Left renal pelvis (tissue), 4 donors: ENCODE measurements at regions not wholly inside any gene's neighbourhood (a gene's known extent, or its start where the extent isn't known, plus 50 kb on each side); places are given as distances from the start of the nearest gene placed in this dataset.

Experiments used
- DNase-seq, 4 donors: peaks; one replicate each; pipeline ENCODE4 v3.0.0-alpha.2; 2013; ENCODE audit warnings: low read depth in 4 of 4, low spot score in 3 of 4

DNA sequence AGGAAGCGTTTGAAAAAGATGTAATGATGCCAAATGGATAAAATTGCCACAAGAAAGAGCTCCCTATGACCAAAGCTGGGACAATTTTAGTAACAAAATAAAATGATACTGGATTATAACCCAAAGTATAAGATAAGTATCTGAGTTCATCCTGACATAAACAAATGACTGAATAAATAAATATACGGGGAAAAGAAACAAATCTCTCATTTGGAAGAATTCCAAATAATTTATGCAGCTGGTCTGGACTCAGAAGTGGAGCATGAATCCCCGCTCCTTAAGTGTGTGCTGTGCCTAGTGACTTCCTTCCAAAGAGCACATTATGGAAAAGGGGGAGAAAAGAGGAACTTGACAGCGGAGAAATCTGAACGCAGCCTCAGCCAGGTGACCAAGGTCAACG lies 186.2 kb downstream of the RAMP3 start:
- no peak for DNase-seq

DNA sequence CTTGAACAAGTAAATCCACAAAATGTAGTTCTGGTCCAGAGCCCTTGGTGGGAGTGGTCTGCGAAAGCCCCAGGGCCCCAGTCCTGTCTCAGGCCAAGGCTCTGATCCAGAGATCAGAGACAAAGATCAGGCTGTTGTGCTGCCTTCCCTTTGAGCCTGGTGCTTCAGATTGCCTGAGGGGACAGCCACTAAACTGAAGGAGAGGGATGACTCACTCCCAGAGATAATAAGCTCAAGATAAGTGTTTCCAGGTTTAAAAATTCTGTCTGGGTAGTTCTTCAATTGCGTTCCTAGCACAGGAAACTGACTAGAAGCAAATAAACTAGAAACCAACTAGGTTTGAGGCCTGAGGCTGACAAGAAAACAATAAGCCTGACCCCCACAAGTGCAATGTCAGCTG lies 190.2 kb downstream of the RAMP3 start:
- DNase-seq: no peak

DNA sequence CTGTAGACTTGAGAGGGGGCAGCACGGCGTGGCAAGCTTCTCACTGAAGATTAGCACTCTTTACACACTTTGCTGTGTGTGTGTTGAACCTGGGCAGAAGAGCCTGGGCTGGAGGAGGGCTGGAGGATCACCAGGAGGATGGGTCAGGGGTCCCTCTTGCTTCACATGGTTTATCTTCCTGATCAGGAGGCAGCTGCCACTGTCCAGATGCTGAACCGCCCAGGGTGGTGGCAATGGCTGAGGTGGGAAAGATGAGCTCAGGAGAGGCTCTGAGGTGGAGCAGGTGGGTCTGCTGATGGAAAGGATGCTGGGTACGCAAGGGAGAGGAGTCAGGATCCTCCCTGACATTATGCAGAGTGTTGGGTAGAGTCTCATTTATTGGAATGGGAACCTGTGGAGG lies 191.5 kb downstream of the RAMP3 start:
- DNase-seq: no peak

DNA sequence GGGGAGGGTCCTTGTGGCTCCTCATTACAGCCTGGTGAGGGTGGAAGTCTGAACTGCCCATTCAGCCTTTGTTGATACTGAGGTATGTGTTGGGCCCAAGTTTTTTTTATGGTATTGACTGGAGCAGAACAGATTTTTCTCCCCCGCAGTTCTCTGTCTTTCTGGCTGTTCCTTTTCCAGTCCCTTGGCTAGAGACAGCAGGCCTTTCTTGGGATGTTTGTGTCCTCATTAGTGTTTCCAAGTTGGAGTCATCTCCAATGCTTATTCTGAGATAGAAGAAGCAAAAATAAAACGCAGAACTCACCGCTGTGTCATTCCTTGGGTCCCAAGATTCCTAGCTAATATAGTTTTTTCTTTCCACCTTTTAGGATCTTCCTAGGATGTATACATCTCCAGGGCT lies 193.3 kb downstream of the RAMP3 start:
- DNase-seq: no peak

DNA sequence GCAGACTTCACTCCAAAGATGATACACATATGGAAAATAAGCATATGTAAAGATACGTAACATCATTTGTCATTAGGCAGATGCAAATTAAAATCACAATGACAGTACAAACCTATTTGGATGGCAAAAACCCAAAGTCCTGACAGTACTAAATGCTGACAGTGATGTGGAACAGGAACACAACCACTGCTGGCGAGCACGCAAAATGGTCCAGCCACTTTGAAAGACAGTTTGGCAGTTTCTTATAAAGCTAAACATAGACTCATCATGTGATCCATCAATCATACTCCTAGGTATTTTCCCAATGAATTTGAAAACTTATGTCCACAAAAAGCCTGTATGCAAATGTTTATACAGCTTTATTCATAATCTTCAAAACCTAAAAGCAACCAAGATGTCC lies 200.7 kb downstream of the RAMP3 start:
- DNase-seq: no peak

DNA sequence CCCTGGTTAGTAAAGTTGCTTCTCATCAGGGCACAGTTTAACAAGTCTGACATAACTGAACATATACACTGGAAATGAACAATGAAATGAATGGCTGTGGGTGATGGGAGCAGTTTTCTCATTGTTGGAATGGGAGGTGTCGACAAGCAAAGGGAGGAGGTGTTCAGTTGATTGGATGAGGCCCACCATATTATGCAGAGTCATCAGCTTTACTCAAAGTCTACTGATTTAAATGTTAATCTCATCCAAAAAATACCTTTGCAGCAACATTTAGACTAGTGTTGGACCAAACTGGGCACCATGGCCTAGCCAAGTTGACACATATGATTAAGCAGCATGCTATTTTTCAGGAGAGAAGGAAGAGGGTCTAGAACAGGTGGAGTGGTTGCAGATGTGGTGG lies 201.7 kb downstream of the RAMP3 start:
- DNase-seq: no peak

DNA sequence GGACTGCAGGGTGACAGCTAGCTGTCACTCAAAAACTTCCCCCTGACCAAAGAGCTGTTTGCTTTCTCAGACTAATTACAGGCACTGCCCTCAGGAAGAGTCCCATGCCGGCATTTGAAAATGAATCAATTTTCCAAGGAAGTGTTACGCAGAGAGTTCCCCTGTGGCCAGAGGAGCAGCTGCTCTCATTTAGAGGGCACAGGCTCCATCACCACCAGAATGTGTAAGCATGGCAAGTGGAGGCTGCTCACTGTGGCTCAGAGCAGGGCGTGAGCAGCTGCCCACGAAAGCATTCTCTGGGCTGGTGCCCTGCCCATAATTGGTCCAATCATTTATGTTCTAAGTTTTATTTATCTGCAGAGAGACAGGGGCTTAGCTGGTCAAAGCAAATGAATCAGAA lies 202.2 kb downstream of the RAMP3 start:
- no peak for DNase-seq

DNA sequence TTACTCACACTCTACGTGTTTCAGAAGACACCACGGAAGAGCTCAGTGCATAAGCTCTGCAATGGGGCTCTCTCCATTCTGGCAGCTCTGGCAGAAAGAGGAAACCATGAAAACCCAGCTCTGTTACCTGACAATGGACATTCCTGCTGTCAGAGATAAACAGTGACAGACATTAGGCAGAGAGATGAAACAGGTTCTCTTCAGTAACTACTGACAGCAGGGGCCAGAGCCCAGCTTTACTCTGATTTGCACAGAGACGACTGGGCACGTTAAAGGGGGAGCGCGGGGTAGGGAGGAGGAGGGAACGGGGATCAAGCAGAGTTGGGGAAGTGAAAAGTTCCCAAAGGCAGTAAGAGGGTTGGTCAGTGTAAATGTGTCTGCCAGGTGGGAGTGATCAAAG lies 206.1 kb downstream of the RAMP3 start:
- no peak for DNase-seq

DNA sequence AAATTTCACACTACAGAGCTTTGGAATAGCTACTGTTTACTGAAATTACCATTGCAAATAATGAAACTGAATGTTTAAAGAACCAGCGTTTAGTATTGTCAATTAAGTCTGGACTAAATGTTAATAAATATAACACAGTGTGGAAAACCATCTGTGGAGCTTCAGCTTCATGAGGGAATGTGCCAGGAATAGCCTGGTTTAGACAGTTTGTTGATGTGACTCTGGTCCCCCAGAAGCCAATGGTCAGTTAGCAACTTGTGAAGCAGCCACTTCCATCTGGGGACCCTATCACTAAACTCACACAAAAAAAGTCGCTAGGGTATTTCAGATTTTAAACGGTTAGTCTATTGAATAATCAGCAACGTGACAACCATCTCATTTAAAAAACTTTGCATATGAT lies 207.8 kb downstream of the RAMP3 start:
- no peak for DNase-seq

DNA sequence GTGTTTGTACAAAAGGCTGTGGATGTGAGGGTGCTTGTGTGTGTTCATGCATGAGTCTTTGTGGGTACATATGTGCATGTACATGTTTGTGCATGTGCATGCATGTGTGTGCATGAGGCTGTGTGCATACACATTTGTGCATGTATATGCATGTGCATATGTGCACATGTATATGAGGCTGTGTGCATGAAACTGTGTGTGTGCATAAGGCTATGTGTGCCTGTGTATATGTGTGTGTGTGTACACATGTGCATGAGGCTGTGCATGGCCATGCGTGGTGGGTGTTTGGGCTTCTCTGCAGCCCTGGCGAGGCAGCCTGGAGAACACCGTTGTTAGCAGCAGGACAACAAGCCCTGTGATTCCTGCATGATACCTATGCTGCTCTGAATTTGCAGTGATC lies 207.7 kb upstream of the ADCY1 start:
- DNase-seq: no peak

DNA sequence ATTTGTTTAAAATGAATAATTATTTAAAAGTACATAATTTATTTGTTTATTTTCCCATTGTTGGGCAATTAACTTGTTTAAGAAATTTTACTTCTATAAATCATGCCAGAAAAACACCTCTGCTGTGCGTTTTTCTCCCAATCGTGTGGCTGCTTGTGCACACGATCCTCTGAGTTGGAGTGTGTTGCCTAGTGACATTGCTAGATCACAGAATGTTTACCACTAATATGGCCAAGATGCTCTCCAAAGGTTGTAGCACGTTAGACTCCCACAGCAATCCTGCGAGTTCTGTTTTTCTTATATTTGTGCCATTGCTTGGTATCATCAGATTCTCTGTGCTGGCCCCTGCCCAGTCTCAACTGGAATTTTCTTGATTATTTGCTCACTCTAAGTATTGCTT lies 207.1 kb upstream of the ADCY1 start:
- no peak for DNase-seq

DNA sequence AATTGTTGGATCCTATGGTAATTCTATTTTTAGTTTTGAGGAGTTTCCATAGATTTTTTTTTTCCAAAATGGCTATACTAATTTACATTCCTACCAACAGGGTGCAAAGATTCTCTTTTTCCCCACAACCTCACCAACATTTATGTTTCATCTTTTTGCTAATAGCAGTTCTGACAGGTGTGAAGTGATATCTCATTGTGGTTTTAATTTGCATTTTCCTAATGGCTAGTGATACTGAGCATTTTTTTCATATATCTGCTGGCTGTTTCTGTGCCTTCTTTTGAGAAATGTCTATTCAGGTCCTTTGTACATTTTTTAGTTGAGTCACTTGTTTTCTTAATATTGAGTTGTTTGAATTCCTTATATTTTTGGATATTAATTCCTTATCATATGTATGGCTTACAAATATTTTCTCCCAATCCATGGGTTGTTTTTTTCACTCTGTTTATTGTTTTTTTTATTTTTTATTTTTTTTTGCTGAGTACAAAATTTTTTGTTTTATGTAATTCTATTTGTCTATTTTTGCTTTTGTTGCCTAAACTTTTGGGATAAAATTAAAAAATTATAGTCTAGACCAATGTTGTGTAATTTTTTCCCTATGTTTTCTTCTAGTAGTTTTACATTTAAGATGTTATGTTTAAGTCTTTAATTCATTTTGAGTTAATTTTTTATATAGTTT lies 205.9 kb upstream of the ADCY1 start:
- no peak for DNase-seq

DNA sequence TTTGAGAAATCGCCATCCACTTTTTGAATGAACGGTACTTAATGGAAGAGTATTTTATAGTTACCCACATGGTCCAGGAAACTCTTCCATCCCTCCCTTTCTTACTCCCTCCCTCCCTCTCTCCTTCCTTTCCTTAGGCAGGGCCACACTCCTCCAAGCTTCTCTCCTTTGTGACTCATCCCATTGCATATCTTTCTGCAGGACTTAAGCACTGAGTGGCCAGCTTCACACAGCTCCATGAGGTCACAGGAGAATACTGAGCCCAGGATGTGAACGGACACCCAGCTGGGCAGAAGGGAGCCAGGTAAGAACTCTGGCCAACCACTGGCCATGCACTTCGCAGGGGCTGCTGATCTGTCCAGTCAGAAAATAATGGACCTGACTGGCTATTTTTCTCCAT lies 189.7 kb upstream of the ADCY1 start:
- no peak for DNase-seq

DNA sequence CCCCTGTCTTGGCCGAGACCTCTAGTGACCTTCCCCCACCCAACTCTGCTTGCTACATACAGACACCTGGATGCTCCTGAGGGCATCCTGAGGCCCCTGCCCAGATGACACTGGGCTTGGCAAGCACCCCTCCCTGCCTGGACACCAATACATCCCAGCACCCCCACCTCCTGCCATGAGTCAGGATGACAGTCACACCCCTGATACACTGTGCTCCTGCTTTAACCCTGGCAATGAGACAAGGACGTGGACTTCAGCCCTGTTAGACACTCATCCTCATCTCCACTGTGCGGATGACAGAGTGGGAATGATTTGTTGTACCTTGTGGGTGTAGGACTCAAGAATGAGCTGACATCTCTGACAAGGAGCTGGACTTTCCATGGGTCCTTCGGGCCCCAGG lies 186.3 kb upstream of the ADCY1 start:
- no peak for DNase-seq

DNA sequence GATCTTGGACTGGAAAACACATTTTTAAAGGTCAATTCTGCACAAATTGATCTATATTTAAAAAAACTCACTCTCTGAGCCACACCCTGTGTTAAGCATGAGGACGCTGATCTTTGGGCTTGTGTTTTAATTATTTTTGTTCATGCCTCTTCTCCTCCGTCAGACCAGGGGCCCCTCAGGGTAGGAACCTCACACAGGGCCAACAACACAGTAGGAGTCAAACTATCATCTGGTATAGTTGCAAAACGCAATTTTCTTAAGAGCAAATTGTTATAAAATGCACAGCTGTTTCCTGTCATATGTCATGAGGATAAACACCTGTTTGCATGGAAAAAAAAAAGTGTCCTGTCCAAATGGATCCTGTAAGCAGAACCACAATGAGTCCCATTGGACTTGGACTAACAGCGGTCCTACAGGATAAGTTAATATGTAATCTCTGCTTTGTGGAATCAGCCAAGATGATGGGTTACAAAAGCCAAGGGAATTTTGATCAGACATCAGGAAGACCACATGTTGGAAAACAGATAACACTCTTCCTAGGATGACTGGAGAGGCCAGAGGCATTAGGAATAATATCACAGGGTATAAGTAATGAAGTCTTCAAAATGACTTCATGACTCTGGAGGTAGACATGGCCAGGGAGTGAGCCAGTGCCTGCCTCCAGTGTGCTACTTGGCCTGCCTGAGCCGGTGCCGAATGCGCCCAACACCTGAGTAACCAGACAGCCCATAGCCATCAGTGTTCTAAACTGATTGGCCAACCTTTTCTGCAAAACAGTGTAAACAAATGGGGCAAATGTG lies 184.9 kb upstream of the ADCY1 start:
- no peak for DNase-seq

DNA sequence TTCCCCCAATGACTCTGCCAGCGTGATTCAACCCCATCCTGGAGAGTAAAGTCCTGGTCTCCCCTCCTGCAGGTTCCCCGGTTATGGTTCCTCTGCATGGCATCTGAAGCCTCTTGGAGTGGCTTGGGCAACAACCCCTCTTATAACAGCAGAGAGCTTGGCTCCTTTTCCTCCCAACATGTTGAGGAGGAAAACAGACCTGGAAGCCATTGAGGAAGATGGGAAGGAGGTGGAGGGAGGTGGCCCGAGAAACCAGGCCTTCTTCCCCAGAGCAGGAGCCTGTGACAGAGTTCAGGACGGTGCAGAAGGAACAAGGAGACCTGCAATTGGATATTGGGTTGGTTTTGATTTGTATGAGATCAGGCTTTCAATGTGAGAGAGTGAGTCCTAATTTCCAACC lies 184.0 kb upstream of the ADCY1 start:
- no peak for DNase-seq

DNA sequence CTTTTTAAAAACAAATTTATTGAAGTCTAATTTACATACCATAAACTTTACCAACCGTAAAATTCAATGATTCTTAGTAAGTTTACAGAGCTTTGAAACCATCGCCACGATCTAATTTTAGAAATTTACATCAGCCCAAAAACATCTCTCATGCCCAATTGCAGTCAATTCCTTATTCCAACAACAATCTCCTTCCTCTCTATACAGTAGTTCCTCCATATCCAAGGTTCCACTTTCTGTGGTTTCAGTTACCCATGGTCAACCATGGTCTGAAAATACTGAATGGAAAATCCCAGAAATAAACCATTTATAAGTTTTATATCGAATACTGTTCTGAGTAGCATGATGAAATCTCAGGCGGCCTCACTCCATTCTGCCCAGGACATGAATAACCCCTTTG lies 183.4 kb upstream of the ADCY1 start:
- DNase-seq: no peak

DNA sequence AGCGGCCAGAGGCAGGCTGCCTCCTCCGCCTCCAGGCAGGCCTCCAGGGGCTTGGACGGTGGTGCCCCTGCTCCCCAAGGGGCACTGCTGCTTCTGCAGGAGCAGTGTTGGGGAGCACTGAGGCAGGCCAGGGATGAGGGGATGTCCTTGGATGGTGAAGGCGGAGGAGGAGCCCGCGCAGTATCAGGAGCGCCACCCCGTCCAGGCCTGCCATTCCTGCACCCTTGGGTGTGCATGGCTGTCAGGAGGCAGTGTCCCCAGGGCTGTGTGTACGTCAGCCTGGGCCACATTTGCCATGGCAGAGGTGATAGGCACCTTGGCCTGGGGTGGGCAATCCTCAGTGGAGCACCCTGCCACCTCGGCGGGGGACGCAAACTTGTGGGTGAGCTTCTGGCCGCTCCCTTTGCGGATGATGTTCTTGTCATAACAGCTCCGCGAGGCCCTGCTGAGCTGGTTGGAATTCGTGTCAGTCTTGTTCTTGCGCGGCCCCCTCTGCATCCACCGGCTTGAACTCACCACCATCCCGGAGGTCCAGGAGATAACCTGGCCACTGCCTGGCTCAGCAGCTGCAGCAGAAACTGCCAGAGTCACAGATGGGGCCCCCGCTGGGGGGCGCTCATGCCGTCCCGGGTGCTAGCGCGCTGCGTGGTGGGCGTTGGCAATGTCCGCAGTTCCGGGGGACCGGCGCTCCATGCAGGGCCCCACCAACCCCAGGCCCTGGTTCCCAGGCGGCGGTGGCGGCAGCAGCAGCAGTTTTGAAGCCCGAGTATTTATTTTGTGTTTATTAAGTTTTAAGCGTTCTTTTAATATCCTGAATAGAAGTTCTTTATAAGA lies 182.3 kb upstream of the ADCY1 start:
- DNase-seq: no peak

DNA sequence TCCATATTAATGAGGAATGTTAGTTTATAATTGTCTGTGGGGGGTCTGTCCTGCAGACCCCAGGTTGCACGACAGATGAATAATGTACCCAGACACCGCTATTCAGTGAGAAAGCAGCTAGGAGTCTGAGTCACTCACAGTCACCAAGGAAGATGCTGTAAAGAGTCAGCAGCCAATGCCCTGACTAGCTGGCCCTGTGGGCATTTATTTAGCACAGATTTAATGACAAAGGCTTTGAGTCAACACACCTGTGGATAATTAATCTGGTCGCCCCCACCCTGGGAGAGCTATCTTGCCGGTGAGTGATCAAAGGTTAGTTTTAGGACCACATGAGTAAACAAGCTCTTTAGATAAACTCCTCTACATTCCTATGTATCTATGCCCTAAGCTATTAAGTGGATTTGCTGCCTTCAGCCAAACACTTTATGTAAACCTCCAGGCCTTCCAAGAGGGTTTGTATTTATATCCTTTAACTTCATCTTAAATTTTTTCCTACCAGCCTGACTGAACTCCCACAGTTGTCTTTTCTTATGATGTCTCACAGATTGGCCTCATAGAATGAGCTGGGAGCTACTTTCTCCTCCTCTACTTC lies 180.0 kb upstream of the ADCY1 start:
- DNase-seq: no peak

DNA sequence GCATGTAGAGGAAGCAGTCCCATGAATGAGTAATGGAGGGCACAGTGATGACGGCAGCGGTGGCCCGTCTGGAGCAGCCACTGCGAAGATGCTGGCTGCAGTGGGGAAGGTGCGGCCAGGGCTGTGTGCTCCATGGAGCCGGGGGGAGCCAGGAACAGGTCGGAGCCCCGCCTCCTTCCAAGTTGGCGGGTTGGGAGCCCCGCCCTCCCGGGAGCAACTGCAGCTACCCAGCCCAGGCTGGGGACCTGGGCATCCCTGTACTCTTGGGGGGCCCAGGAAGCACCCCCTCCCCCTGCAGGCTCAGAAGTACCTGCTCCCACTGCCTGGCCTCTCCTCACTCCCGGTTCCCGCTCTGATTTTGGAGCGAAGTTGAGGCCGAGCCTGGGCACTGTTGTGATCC lies 175.1 kb upstream of the ADCY1 start:
- DNase-seq: no peak

DNA sequence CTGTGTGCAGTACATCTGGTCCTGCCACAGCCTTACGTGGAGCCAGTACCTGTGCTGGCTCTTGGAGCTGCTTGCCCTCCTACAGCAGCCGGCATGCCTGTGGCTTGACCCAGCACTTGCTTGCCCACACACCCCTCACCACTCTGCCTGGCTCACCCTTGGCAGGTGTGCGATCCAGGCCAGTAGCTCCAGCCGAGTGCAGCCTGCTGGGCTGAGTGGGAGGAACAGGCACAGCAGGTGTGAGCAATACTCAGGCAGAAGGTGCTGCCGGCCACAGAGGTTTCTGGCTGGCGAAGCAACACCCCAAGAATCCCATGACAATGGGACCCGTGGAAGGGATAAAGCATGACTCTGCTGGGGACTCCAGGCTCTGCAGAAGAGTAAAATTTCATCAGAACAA lies 173.5 kb upstream of the ADCY1 start:
- no peak for DNase-seq
